22Rv1 (cell line): ENCODE measurements at regions not wholly inside any gene's neighbourhood (a gene's known extent, or its start where the extent isn't known, plus 50 kb on each side); places are given as distances from the start of the nearest gene placed in this dataset.

Experiments used
- ZFX ChIP-seq: fragments of 450-650 bp; IDR thresholded peaks from 2 replicates; pipeline ENCODE4 v1.6.1; 2017; ENCODE audit warnings: antibody characterized with exemption, borderline replicate concordance
- TF ChIP-seq, protein P1 (sequence below): fragments of 450-650 bp; IDR thresholded peaks from 2 replicates; pipeline ENCODE4 v1.5.1; 2017; ENCODE audit warnings: mild to moderate bottlenecking

DNA sequence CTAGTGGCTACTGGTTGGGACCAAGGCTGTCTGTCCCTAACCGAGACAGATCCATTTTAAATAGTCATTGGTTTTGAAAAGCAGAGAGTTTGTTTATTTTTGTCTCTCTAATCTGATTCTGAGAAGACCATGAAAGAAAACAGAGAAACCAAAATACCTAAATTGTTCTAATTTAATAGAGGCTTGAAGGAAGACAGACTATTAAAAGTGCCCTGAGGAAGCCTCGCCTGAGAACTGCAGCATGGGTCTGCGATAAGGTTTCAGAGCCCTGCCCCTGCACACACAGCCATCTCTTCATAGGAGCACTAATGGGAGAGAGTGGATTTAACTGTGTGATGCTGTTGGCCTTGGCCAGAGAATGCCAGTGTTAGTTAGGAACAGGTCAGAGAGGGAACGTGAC is 175.5 kb upstream of the SV2C start:
- TF ChIP-seq, protein P1, sequence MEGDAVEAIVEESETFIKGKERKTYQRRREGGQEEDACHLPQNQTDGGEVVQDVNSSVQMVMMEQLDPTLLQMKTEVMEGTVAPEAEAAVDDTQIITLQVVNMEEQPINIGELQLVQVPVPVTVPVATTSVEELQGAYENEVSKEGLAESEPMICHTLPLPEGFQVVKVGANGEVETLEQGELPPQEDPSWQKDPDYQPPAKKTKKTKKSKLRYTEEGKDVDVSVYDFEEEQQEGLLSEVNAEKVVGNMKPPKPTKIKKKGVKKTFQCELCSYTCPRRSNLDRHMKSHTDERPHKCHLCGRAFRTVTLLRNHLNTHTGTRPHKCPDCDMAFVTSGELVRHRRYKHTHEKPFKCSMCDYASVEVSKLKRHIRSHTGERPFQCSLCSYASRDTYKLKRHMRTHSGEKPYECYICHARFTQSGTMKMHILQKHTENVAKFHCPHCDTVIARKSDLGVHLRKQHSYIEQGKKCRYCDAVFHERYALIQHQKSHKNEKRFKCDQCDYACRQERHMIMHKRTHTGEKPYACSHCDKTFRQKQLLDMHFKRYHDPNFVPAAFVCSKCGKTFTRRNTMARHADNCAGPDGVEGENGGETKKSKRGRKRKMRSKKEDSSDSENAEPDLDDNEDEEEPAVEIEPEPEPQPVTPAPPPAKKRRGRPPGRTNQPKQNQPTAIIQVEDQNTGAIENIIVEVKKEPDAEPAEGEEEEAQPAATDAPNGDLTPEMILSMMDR, result no peak
- no peak for TF ChIP-seq ZFX
